OCI-LY7 (cell line): ENCODE measurements at regions not wholly inside any gene's neighbourhood (a gene's known extent, or its start where the extent isn't known, plus 50 kb on each side); places are given as distances from the start of the nearest gene placed in this dataset.

Source experiments
- CTCF ChIP-seq: fragments of 200-600 bp; sonication (generic); conservative IDR thresholded peaks from 2 replicates; pipeline ENCODE4 v1.5.1; 2014; ENCODE audit warnings: mild to moderate bottlenecking, antibody characterized with exemption, low read length, moderate library complexity, mixed read lengths
- EZH2phosphoT487 ChIP-seq: fragments of 200-600 bp; sonication (generic); IDR thresholded peaks from 2 replicates; pipeline ENCODE4 v1.6.1; 2018; ENCODE audit warnings: low read depth, borderline replicate concordance, mild to moderate bottlenecking, mixed run types, antibody characterized with exemption, low read length, moderate library complexity, mixed read lengths

- TF ChIP-seq CTCF (no peak), EZH2phosphoT487 (no peak)
Measured at GRCh38 chr6:47157653-47158219, 115.6 kb upstream of the ADGRF1 start.
